HepG2 (cell line): ENCODE measurements at regions not wholly inside any gene's neighbourhood (a gene's known extent, or its start where the extent isn't known, plus 50 kb on each side); places are given as distances from the start of the nearest gene placed in this dataset.

Source experiments
- ATAC-seq: fragments of 200-7000 bp; cut with Tn5 transposase; 3 replicates; pipeline ENCODE4 v1.9.1; 2020; ENCODE audit warnings: mild to moderate bottlenecking, moderate library complexity
- BruUV-seq: library from RNA; stranded (reverse); fragments of 400-500 nt; replicated peaks from 2 replicates; lab custom pipeline; 2021; lab: Mats Ljungman, UMichigan
- CTCF ChIA-PET: fragments of 300-600 bp; formaldehyde crosslinking; extraction: SDS; loops from one replicate; lab custom pipeline; 2021; ENCODE audit warnings: low total read pairs, inconsistent platforms, low intra/inter-chr PET ratio; lab: Yijun Ruan, JAX
- POLR2A ChIA-PET: fragments of 350-600 bp; sonication (Branson Sonifier 250); formaldehyde crosslinking; loops from one replicate; lab custom pipeline; 2020; ENCODE audit warnings: antibody characterized with exemption, inconsistent platforms; lab: Yijun Ruan, JAX
- DNase-seq: peaks from one replicate; pipeline ENCODE4 v3.0.0-alpha.2; 2015; ENCODE audit warnings: low spot score
- FAIRE-seq: peaks from 3 replicates; lab custom pipeline; 2011; peaks lifted over from hg19 to GRCh38; lab: Jason Lieb, UNC
- H2AFZ ChIP-seq: one replicate; pipeline ENCODE4 v1.6.1; 2011; ENCODE audit warnings: low read length, inconsistent platforms
- H3K27ac ChIP-seq: fragments of 300-600 bp; 3 replicates; pipeline ENCODE4 v1.8.0; 2011; ENCODE audit warnings: mixed run types, mild to moderate bottlenecking, mixed read lengths, low read length, inconsistent platforms; ENCODE audit not compliant: insufficient read depth; ENCODE audit errors: extremely low read length
- H3K27me3 ChIP-seq, 2 experiments: fragments of 200-600 bp in 1 of 2; 2 replicates in 1 of 2; 3 replicates in 1 of 2; pipeline versions ENCODE4 v1.6.0 to v1.8.0; 2011; ENCODE audit warnings: low read length in 2 of 2, mild to moderate bottlenecking in 2 of 2, moderate library complexity in 2 of 2, inconsistent platforms in 1 of 2; ENCODE audit not compliant: insufficient read depth in 2 of 2, control insufficient read depth in 1 of 2
- H3K36me3 ChIP-seq, 2 experiments: fragments of 200-600 bp in 1 of 2; replicated peaks in 1 of 2; 2 replicates in 1 of 2; 3 replicates in 1 of 2; pipeline versions ENCODE4 v1.5.1 to v1.8.0; 2011; ENCODE audit warnings: low read length in 2 of 2, inconsistent platforms in 1 of 2; ENCODE audit not compliant: insufficient read depth in 2 of 2, control insufficient read depth in 1 of 2
- H3K4me1 ChIP-seq: 2 replicates; pipeline ENCODE4 v1.5.1; 2012; ENCODE audit warnings: low read length, inconsistent platforms; ENCODE audit not compliant: insufficient read depth
- H3K4me2 ChIP-seq: 2 replicates; pipeline ENCODE4 v1.6.0; 2011; ENCODE audit warnings: low read depth, low read length, inconsistent platforms
- H3K4me3 ChIP-seq, 3 experiments: fragments of 200-600 bp in 1 of 3; sonication (generic), shearing (Covaris generic) in 1 of 3; replicated peaks in 1 of 3; 2 replicates each; pipeline ENCODE4 v1.5.1; 2011 to 2016; ENCODE audit warnings: low read length in 3 of 3, inconsistent platforms in 2 of 3, low read depth in 2 of 3, mild to moderate bottlenecking in 2 of 3, control low read depth in 1 of 3, mixed read lengths in 1 of 3; ENCODE audit not compliant: insufficient read depth in 1 of 3
- H3K79me2 ChIP-seq: one replicate; pipeline ENCODE4 v1.6.1; 2011; ENCODE audit warnings: low read length, inconsistent platforms; ENCODE audit not compliant: insufficient read depth
- H3K9ac ChIP-seq: 2 replicates; pipeline ENCODE4 v1.6.0; 2011; ENCODE audit warnings: mild to moderate bottlenecking, low read depth, low read length, inconsistent platforms; ENCODE audit not compliant: insufficient read depth
- H3K9me3 ChIP-seq: 2 replicates; pipeline ENCODE4 v1.5.1; 2012; ENCODE audit warnings: mild to moderate bottlenecking, low read length
- H4K20me1 ChIP-seq: 2 replicates; pipeline ENCODE4 v1.6.0; 2011; ENCODE audit warnings: inconsistent platforms, mild to moderate bottlenecking, low read length, moderate library complexity; ENCODE audit not compliant: insufficient read depth
- CREB3 ChIP-seq: sonication (generic); formaldehyde crosslinking; IDR thresholded peaks from 2 replicates; pipeline ENCODE4 v1.5.0; 2020; ENCODE audit warnings: missing genetic modification reagents
- EP300 ChIP-seq, 3 experiments: sonication (generic) in 1 of 3; formaldehyde crosslinking in 1 of 3; IDR thresholded peaks; 2 replicates each; pipeline versions ENCODE4 v1.5.1 to v1.6.1; 2011 to 2020; ENCODE audit warnings: low read depth in 2 of 3, low read length in 2 of 3, borderline replicate concordance in 1 of 3, improper control_type of control experiment in 1 of 3, mild to moderate bottlenecking in 1 of 3, missing genetic modification reagents in 1 of 3, moderate library complexity in 1 of 3
- FOXA3 ChIP-seq: IDR thresholded peaks from 2 replicates; pipeline ENCODE4 v1.6.1; 2016; ENCODE audit warnings: missing genetic modification reagents, missing compliant biosample characterization
- GMEB2 ChIP-seq: IDR thresholded peaks from 2 replicates; pipeline ENCODE4 v1.6.1; 2016; ENCODE audit warnings: missing biosample characterization, missing genetic modification reagents, low read depth
- KDM4B ChIP-seq: sonication (generic); formaldehyde crosslinking; IDR thresholded peaks from 2 replicates; pipeline ENCODE4 v1.4.0; 2020; ENCODE audit warnings: missing genetic modification reagents
- KDM6A ChIP-seq: IDR thresholded peaks from 2 replicates; pipeline ENCODE4 v1.6.1; 2016; ENCODE audit warnings: low read depth
- NFRKB ChIP-seq: fragments of 450-650 bp; IDR thresholded peaks from 2 replicates; pipeline ENCODE4 v1.6.1; 2017
- NPAS2 ChIP-seq: sonication (generic); formaldehyde crosslinking; IDR thresholded peaks from 2 replicates; pipeline ENCODE4 v1.8.0; 2022; ENCODE audit warnings: mild to moderate bottlenecking, missing genetic modification reagents, borderline replicate concordance
- SMAD9 ChIP-seq: sonication (generic); formaldehyde crosslinking; IDR thresholded peaks from 2 replicates; pipeline ENCODE4 v1.5.1; 2020; ENCODE audit warnings: mild to moderate bottlenecking, missing genetic modification reagents
- SNRNP70 ChIP-seq: fragments of 200-400 bp; formaldehyde crosslinking; IDR thresholded peaks from 2 replicates; pipeline ENCODE4 v1.6.1; 2017; ENCODE audit warnings: mild to moderate bottlenecking, low read depth, low read length, moderate library complexity
- SP2 ChIP-seq: sonication (generic); formaldehyde crosslinking; IDR thresholded peaks from 2 replicates; pipeline ENCODE4 v1.5.1; 2020; ENCODE audit warnings: mild to moderate bottlenecking, missing genetic modification reagents
- ZNF605 ChIP-seq: sonication (generic); formaldehyde crosslinking; IDR thresholded peaks from 2 replicates; pipeline ENCODE4 v1.8.0; 2022; ENCODE audit warnings: mild to moderate bottlenecking, missing genetic modification reagents
- ZNF652 ChIP-seq: IDR thresholded peaks from 2 replicates; pipeline ENCODE4 v1.6.1; 2016; ENCODE audit warnings: low read depth, borderline replicate concordance
- ZNF737 ChIP-seq: sonication (generic); formaldehyde crosslinking; IDR thresholded peaks from 2 replicates; pipeline ENCODE4 v1.5.0; 2020; ENCODE audit warnings: missing genetic modification reagents, mild to moderate bottlenecking, borderline replicate concordance
- WGBS: methylation state at CpG from one replicate; pipeline ENCODE4 v1.1.6; 2017; ENCODE audit warnings: low lambda C conversion rate; 5-methylcytosine and 5-hydroxymethylcytosine counted together
- in situ Hi-C: cut with HindIII; loops from 2 replicates; pipeline ENCODE4 v1.10.0; 2017; ENCODE audit warnings: low pct_unique_long_range_greater_than_20kb; ENCODE audit not compliant: extremely low pct_ligation_motif_present
- intact Hi-C: fragments of 100-400 bp; cut with micrococcal nuclease; formaldehyde crosslinking; loops from one replicate; pipeline ENCODE4 v1.10.0; 2022; ENCODE audit not compliant: unreplicated experiment
- TF ChIP-seq, protein P1 (sequence below): sonication (generic); formaldehyde crosslinking; IDR thresholded peaks from 2 replicates; pipeline ENCODE4 v1.5.0; 2020; ENCODE audit warnings: mild to moderate bottlenecking, missing genetic modification reagents

GRCh38 chr11:110951037-110951949 is 239.1 kb upstream of the ARHGAP20 start (continued):
- TF ChIP-seq GMEB2 (no peak), KDM4B (CRISPR knock-in tag) (no peak), ZNF737 (no peak), FOXA3 (CRISPR knock-in tag) (no peak), ZNF652 (CRISPR knock-in tag) (no peak), SP2 (CRISPR knock-in tag) (no peak), EP300 (IDR thresholded peaks at IDR 0.05; ENCODE audit: low read depth in 2 of 2, low read length in 2 of 2) (no peak), EP300 (CRISPR knock-in tag; IDR thresholded peaks at IDR 0.05; ENCODE audit: borderline replicate concordance) (no peak), KDM6A (CRISPR knock-in tag) (no peak)

GRCh38 chr11:110948112-110948511 is 235.9 kb upstream of the ARHGAP20 start:
- WGBS = 1% methylated on average over 3 of the region's 3 CpGs
- in situ Hi-C loops = no loop called here
- POLR2A ChIA-PET = no interaction called here
- no peaks in the 10 kb centered on the region for H3K79me2 ChIP-seq
- no peak overlapping the region for H3K27ac ChIP-seq
- no peaks in the 10 kb centered on the region; a peak in 1 of 5 replicates for H3K27me3 ChIP-seq
- H4K20me1 ChIP-seq = no peaks in the 10 kb centered on the region
- ATAC-seq (no peak), FAIRE-seq (no peak), DNase-seq (no peak)
- no peak overlapping the region for H3K4me2 ChIP-seq
- intact Hi-C loops = no loop called here
- H2AFZ ChIP-seq = no peak overlapping the region
- TF ChIP-seq NPAS2 (CRISPR knock-in tag) = no peak
- no peak for TF ChIP-seq SMAD9 (CRISPR knock-in tag)
- no peak for TF ChIP-seq ZNF605 (CRISPR knock-in tag)
- no peak for TF ChIP-seq NFRKB
- TF ChIP-seq, protein P1, sequence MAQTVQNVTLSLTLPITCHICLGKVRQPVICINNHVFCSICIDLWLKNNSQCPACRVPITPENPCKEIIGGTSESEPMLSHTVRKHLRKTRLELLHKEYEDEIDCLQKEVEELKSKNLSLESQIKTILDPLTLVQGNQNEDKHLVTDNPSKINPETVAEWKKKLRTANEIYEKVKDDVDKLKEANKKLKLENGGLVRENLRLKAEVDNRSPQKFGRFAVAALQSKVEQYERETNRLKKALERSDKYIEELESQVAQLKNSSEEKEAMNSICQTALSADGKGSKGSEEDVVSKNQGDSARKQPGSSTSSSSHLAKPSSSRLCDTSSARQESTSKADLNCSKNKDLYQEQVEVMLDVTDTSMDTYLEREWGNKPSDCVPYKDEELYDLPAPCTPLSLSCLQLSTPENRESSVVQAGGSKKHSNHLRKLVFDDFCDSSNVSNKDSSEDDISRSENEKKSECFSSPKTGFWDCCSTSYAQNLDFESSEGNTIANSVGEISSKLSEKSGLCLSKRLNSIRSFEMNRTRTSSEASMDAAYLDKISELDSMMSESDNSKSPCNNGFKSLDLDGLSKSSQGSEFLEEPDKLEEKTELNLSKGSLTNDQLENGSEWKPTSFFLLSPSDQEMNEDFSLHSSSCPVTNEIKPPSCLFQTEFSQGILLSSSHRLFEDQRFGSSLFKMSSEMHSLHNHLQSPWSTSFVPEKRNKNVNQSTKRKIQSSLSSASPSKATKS (CRISPR knock-in tag) = no peak
- TF ChIP-seq CREB3 (CRISPR knock-in tag) = no peak
- TF ChIP-seq SNRNP70 = no peak
- TF ChIP-seq, all 625 proteins: peak for 0
- no peaks in the 10 kb centered on the region for H3K36me3 ChIP-seq
- no peaks in the 10 kb centered on the region for H3K9me3 ChIP-seq
- no peak overlapping the region for H3K4me3 ChIP-seq
- H3K4me1 ChIP-seq = no peaks in the 10 kb centered on the region
- CTCF ChIA-PET = no interaction called here
- no TSS peak for BruUV-seq
- no peak overlapping the region for H3K9ac ChIP-seq
